GM12878 (cell line): ENCODE measurements at regions not wholly inside any gene's neighbourhood (a gene's known extent, or its start where the extent isn't known, plus 50 kb on each side); places are given as distances from the start of the nearest gene placed in this dataset.

Source experiments
- ATAC-seq: fragments of 200-7000 bp; cut with Tn5 transposase; 3 replicates; pipeline ENCODE4 v1.9.1; 2020; ENCODE audit warnings: mild to moderate bottlenecking, moderate library complexity
- BruUV-seq: library from RNA; stranded (reverse); fragments of 400-500 nt; replicated peaks from 2 replicates; lab custom pipeline; 2021; lab: Mats Ljungman, UMichigan
- CTCF ChIA-PET: fragments of 300-600 bp; sonication (Branson Sonifier 250); formaldehyde crosslinking; extraction: SDS; loops from one replicate; lab custom pipeline; 2021; ENCODE audit warnings: inconsistent platforms; lab: Yijun Ruan, JAX
- POLR2A ChIA-PET: fragments of 350-600 bp; formaldehyde crosslinking; extraction: SDS; loops from one replicate; lab custom pipeline; 2021; ENCODE audit warnings: inconsistent platforms; lab: Charles Lee
- RAD21 ChIA-PET: fragments of 300-600 bp; sonication (Branson Sonifier 250); formaldehyde crosslinking; loops from one replicate; lab custom pipeline; 2023; ENCODE audit warnings: antibody characterized with exemption; ENCODE audit not compliant: unreplicated experiment; lab: Charles Lee
- SMC1A ChIA-PET: fragments of 300-600 bp; sonication (Branson Sonifier 250); formaldehyde crosslinking; loops from one replicate; lab custom pipeline; 2023; ENCODE audit not compliant: unreplicated experiment, uncharacterized antibody; lab: Charles Lee
- DNase-seq: peaks from one replicate; pipeline ENCODE4 v3.0.0-alpha.2; 2011; ENCODE audit warnings: low read depth, low spot score
- FAIRE-seq: peaks from 3 replicates; lab custom pipeline; 2011; peaks lifted over from hg19 to GRCh38; lab: Jason Lieb, UNC
- H2AFZ ChIP-seq: 2 replicates; pipeline ENCODE4 v1.6.0; 2011; ENCODE audit warnings: low read depth, low read length, control low read depth; ENCODE audit not compliant: control insufficient read depth
- H3K27ac ChIP-seq: 2 replicates; pipeline ENCODE4 v1.5.1; 2011; ENCODE audit warnings: control low read depth; ENCODE audit not compliant: control insufficient read depth, insufficient read depth
- H3K27me3 ChIP-seq, 2 experiments: replicated peaks in 1 of 2; 2 replicates each; pipeline versions ENCODE4 v1.6.0 to v1.6.1; 2011; ENCODE audit warnings: low read length in 1 of 2; ENCODE audit not compliant: control insufficient read depth in 2 of 2, insufficient read depth in 2 of 2
- H3K36me3 ChIP-seq, 2 experiments: 2 replicates each; pipeline ENCODE4 v1.5.1; 2011; ENCODE audit warnings: low read length in 1 of 2; ENCODE audit not compliant: control insufficient read depth in 2 of 2, insufficient read depth in 2 of 2
- H3K4me1 ChIP-seq: 2 replicates; pipeline ENCODE4 v1.6.1; 2011; ENCODE audit warnings: mild to moderate bottlenecking, low read length, moderate library complexity, mixed read lengths; ENCODE audit not compliant: control insufficient read depth, insufficient read depth
- H3K4me2 ChIP-seq: 2 replicates; pipeline ENCODE4 v1.6.0; 2011; ENCODE audit warnings: control low read depth; ENCODE audit not compliant: control insufficient read depth, insufficient read depth
- H3K4me3 ChIP-seq: fragments of 200-600 bp; sonication (generic); 2 replicates; pipeline ENCODE4 v1.5.1; 2016
- H3K79me2 ChIP-seq: 2 replicates; pipeline ENCODE4 v1.6.0; 2011; ENCODE audit warnings: low read length; ENCODE audit not compliant: control insufficient read depth, insufficient read depth
- H3K9ac ChIP-seq: 2 replicates; pipeline ENCODE4 v1.8.0; 2011; ENCODE audit warnings: low read length, control low read depth, mixed read lengths; ENCODE audit not compliant: control insufficient read depth, insufficient read depth
- H3K9me3 ChIP-seq: replicated peaks from 3 replicates; pipeline ENCODE4 v1.5.1; 2011; ENCODE audit warnings: mild to moderate bottlenecking, low read length; ENCODE audit not compliant: control insufficient read depth, insufficient read depth
- H4K20me1 ChIP-seq: 2 replicates; pipeline ENCODE4 v1.6.0; 2011; ENCODE audit not compliant: control insufficient read depth, insufficient read depth
- ASH2L ChIP-seq: fragments of 300-600, 200-600 bp; sonication (generic); IDR thresholded peaks from 2 replicates; pipeline ENCODE4 v1.6.1; 2017; ENCODE audit warnings: low read depth, mild to moderate bottlenecking, borderline replicate concordance
- BACH1 ChIP-seq: fragments of 450-650 bp; IDR thresholded peaks from 2 replicates; pipeline ENCODE4 v1.6.1; 2017; ENCODE audit warnings: mild to moderate bottlenecking, borderline replicate concordance
- BMI1 ChIP-seq: fragments of 450-650 bp; IDR thresholded peaks from 2 replicates; pipeline ENCODE4 v1.6.1; 2016; ENCODE audit warnings: mild to moderate bottlenecking, moderate library complexity, borderline replicate concordance
- BRCA1 ChIP-seq: IDR thresholded peaks from 2 replicates; pipeline ENCODE4 v1.6.1; 2011; ENCODE audit warnings: low read depth, low read length, improper control_type of control experiment
- EP300 ChIP-seq, 2 experiments: fragments of 150-350 bp in 1 of 2; IDR thresholded peaks; 2 replicates each; pipeline ENCODE4 v1.6.1; 2011 to 2012; ENCODE audit warnings: low read depth in 2 of 2, low read length in 2 of 2, borderline replicate concordance in 1 of 2, improper control_type of control experiment in 1 of 2, inconsistent platforms in 1 of 2; ENCODE audit not compliant: control insufficient read depth in 1 of 2
- FOXM1 ChIP-seq: IDR thresholded peaks from 2 replicates; pipeline ENCODE4 v1.6.1; 2012; ENCODE audit warnings: low read depth, mild to moderate bottlenecking, inconsistent platforms, low read length, moderate library complexity
- IKZF1 ChIP-seq: fragments of 450-650 bp; conservative IDR thresholded peaks from 2 replicates; pipeline ENCODE4 v1.6.1; 2017; ENCODE audit warnings: antibody characterized with exemption, mild to moderate bottlenecking
- KDM1A ChIP-seq: fragments of 200-600 bp; sonication (generic); IDR thresholded peaks from 2 replicates; pipeline ENCODE4 v1.6.1; 2016; ENCODE audit warnings: borderline replicate concordance
- MAX ChIP-seq: IDR thresholded peaks from 2 replicates; pipeline ENCODE4 v1.6.1; 2012; ENCODE audit warnings: low read depth, low read length, improper control_type of control experiment
- MEF2B ChIP-seq: fragments of 450-650 bp; IDR thresholded peaks from 2 replicates; pipeline ENCODE4 v1.6.1; 2018; ENCODE audit warnings: mild to moderate bottlenecking, moderate library complexity; ENCODE audit not compliant: partially characterized antibody, poor library complexity, severe bottlenecking
- NBN ChIP-seq: fragments of 450-650 bp; IDR thresholded peaks from 2 replicates; pipeline ENCODE4 v1.6.1; 2016
- PKNOX1 ChIP-seq: fragments of 450-650 bp; IDR thresholded peaks from 2 replicates; pipeline ENCODE4 v1.6.1; 2016; ENCODE audit warnings: mild to moderate bottlenecking
- POLR2A ChIP-seq: IDR thresholded peaks from 2 replicates; pipeline ENCODE4 v1.6.1; 2011; ENCODE audit warnings: low read depth, mild to moderate bottlenecking, low read length
- STAT3 ChIP-seq: IDR thresholded peaks from 2 replicates; pipeline ENCODE4 v1.6.1; 2011; ENCODE audit warnings: low read depth, low read length, improper control_type of control experiment
- SUPT20H ChIP-seq: IDR thresholded peaks from 2 replicates; pipeline ENCODE4 v1.6.1; 2011; ENCODE audit warnings: low read depth, mild to moderate bottlenecking, low read length, moderate library complexity, borderline replicate concordance; ENCODE audit not compliant: control insufficient read depth
- TAF1 ChIP-seq: IDR thresholded peaks from 2 replicates; pipeline ENCODE4 v1.6.1; 2011; ENCODE audit warnings: mild to moderate bottlenecking, low read depth, low read length, borderline replicate concordance
- TBL1XR1 ChIP-seq: IDR thresholded peaks from 2 replicates; pipeline ENCODE4 v1.6.1; 2012; ENCODE audit warnings: low read depth, low read length, improper control_type of control experiment
- TCF12 ChIP-seq: IDR thresholded peaks from 2 replicates; pipeline ENCODE4 v1.6.1; 2011; ENCODE audit warnings: low read depth, mild to moderate bottlenecking, low read length
- YY1 ChIP-seq: IDR thresholded peaks from 2 replicates; pipeline ENCODE4 v1.6.1; 2011; ENCODE audit warnings: low read depth, mild to moderate bottlenecking, low read length
- ZBTB4 ChIP-seq: fragments of 450-650 bp; formaldehyde crosslinking; IDR thresholded peaks from 2 replicates; pipeline ENCODE4 v1.4.0; 2022; ENCODE audit warnings: mild to moderate bottlenecking, moderate library complexity
- ZNF207 ChIP-seq: fragments of 450-650 bp; IDR thresholded peaks from 2 replicates; pipeline ENCODE4 v1.6.1; 2014; ENCODE audit warnings: antibody characterized with exemption, mild to moderate bottlenecking, borderline replicate concordance
- ZNF24 ChIP-seq: fragments of 450-650 bp; IDR thresholded peaks from 2 replicates; pipeline ENCODE4 v1.6.1; 2017; ENCODE audit warnings: antibody characterized with exemption, mild to moderate bottlenecking
- WGBS: methylation state at CpG from one replicate; pipeline ENCODE4 v1.1.6; 2016; ENCODE audit warnings: low lambda C conversion rate; ENCODE audit not compliant: insufficient replicate concordance, insufficient coverage; ENCODE audit errors: missing lambda C conversion rate; 5-methylcytosine and 5-hydroxymethylcytosine counted together
- in situ Hi-C: fragments of 300-500 bp; cut with MboI; formaldehyde crosslinking; loops from 9 replicates; pipeline ENCODE4 v1.14.3; 2018; ENCODE audit warnings: mixed read lengths
- intact Hi-C: fragments of 100-400 bp; cut with micrococcal nuclease; formaldehyde crosslinking; loops from one replicate; pipeline ENCODE4 v1.14.2; 2022; ENCODE audit not compliant: unreplicated experiment

- TF ChIP-seq YY1 (no peak), FOXM1 (no peak), IKZF1 (no peak), BRCA1 (no peak)
Observed at GRCh38 chr7:34337163-34337562, 320.9 kb upstream of the NPSR1 start (continued).

GRCh38 chr7:34338961-34339526 is 319.0 kb upstream of the NPSR1 start:
- Histone ChIP-seq H3K79me2 (no peaks in the 10 kb centered on the region), H3K36me3 (no peaks in the 10 kb centered on the region), H3K27me3 (no peaks in the 10 kb centered on the region), H3K9me3 (no peaks in the 10 kb centered on the region), H3K9ac (no peak overlapping the region), H3K4me2 (no peak overlapping the region), H3K4me1 (no peaks in the 10 kb centered on the region), H3K27ac (no peak overlapping the region), H4K20me1 (no peaks in the 10 kb centered on the region), H3K4me3 (no peak overlapping the region), H2AFZ (no peak overlapping the region)
- intact Hi-C loops (no loop called here), in situ Hi-C loops (no loop called here)
- POLR2A ChIA-PET: no interaction called here
- no peak for TF ChIP-seq ZNF24
- TF ChIP-seq ZBTB4 (CRISPR knock-in tag): no peak
- no peak for TF ChIP-seq TCF12
- no peak for TF ChIP-seq TBL1XR1
- TF ChIP-seq PKNOX1: no peak
- no peak for TF ChIP-seq KDM1A
- TF ChIP-seq BRCA1: no peak
- TF ChIP-seq POLR2A: no peak
- TF ChIP-seq BMI1: no peak
- TF ChIP-seq SUPT20H: no peak
- no peak for TF ChIP-seq STAT3
- no peak for TF ChIP-seq ZNF207
- no peak for TF ChIP-seq NBN
- TF ChIP-seq ASH2L: no peak
- no peak for TF ChIP-seq EP300 (IDR thresholded peaks at IDR 0.05; ENCODE audit: borderline replicate concordance in 1 of 2, control insufficient read depth in 1 of 2, low read depth in 2 of 2, low read length in 2 of 2)
- TF ChIP-seq MAX: no peak
- no peak for TF ChIP-seq BACH1
- TF ChIP-seq MEF2B: no peak
- TF ChIP-seq TAF1: no peak
- no TSS peak for BruUV-seq
- RAD21 ChIA-PET: no interaction called here
- FAIRE-seq (no peak), ATAC-seq (no peak), DNase-seq (no peak)
- WGBS: 0% methylated on average over 3 of the region's 3 CpGs
- CTCF ChIA-PET: interaction anchor here (2.8 kb wide), 1 partner anchor 18 kb away, joined by 9 read pairs; no protein-coding TSS in a partner anchor
- SMC1A ChIA-PET: interaction anchor here (0.7 kb wide), 1 partner anchor 10 kb away, joined by 3 read pairs; no protein-coding TSS in a partner anchor
